Activated T-helper 9 cell treated with anti-CD3 and anti-CD28 coated beads, Interleukin-2, amount 50 U/mL, for 16 hours (primary cell): ENCODE measurements at regions not wholly inside any gene's neighbourhood (a gene's known extent, or its start where the extent isn't known, plus 50 kb on each side); places are given as distances from the start of the nearest gene placed in this dataset.
A peak's percentile ranks its signal among the peaks of the same experiment; 100 is the strongest.
"Not testable (repeated sequence)": the region's sequence is repeated elsewhere in the genome, so short reads cannot be mapped to it uniquely, and the experiment has no call there.

Source experiments
- DNase-seq: peaks from one replicate; pipeline ENCODE4 v3.0.0-alpha.2; 2020; ENCODE audit warnings: low read depth

DNA sequence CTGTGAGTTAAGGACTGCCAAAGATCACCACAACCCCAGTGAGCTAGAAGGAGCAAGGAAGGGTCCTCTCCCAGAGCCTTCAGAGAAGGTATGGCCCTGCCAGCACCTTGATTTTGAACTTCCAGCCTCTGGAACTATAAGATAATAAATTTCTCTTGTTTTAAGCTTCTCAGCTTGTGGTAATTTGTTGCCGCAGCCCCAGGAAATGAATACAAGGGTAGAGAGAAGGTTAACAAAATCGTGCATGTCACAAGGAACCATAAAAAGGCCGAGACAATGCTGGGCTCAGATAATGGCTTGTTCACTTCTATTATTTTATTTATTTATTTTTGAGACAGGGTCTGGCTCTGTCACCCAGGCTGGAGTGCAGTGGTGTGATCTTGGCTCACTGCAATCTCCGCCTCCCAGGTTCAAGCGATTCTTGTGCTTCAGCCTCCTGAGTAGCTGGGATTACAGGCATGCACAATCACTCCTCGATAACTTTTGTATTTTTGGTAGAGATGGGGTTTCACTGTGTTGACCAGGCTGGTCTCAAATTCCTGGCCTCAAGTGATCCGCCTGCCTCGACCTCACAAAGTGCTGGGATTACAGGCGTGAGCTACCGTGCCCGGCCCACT is 71.5 kb downstream of the WSB1 start:
- not testable (repeated sequence) for DNase-seq

DNA sequence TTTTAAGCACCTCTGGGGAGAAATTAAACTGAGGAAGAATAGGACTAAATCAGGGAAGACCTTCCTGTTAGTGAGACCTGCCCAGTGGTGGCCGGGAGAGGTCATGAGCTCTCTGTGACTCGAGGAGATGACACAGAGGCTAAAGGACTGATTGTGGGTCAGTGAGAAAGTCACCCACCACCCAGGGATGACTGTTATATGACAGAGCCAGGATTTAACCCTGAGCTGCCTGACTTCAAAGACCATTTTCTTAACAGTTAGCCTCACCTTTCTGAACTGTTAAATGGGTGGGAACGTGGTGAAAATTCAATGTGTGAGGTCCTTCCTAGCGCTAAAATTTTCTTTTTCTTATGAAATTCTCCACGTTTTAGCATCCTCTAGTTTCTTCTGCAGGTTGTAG is 72.5 kb downstream of the WSB1 start:
- no peak for DNase-seq

DNA sequence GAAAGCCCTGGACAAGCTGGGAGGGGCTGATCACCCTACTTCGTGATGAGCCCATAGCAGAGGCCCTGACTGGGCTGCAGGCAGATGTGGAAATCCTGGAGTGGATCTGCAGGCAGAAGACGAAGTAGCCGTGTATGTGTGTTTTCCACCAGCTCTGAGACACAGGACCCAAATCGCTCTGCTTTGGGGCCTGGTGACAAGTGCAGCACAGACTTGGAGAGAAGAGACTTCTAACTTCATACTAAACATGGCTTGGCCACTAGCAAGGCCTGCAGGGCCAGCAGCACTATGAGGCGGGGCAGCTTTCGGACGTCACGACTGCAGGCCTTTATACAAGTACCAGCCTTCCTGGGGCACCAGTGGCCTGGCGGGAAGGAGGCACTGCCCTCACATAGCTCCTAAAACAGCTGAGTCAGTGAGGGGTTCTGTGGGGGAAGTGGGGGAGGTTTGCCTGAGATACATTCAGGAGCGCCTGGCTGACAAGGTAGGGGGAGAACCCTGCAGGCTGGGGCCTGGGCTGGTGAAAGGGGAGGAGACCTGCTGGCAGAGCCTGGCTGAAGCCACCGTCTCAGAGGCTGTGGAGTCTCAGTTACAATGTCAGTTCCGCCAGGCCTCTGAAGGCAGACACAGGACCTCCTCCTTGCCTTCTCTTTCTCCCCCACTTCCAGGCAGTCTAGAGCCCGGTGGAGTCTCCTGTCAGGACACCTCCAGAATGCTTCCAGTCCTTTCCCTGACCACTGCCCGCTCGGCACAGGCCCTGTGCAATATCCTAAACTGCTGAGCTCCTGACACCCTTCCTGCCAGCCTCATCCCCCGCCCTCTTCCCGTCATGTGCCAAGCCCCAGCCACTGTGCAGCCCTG is 73.4 kb downstream of the WSB1 start:
- no peak for DNase-seq

DNA sequence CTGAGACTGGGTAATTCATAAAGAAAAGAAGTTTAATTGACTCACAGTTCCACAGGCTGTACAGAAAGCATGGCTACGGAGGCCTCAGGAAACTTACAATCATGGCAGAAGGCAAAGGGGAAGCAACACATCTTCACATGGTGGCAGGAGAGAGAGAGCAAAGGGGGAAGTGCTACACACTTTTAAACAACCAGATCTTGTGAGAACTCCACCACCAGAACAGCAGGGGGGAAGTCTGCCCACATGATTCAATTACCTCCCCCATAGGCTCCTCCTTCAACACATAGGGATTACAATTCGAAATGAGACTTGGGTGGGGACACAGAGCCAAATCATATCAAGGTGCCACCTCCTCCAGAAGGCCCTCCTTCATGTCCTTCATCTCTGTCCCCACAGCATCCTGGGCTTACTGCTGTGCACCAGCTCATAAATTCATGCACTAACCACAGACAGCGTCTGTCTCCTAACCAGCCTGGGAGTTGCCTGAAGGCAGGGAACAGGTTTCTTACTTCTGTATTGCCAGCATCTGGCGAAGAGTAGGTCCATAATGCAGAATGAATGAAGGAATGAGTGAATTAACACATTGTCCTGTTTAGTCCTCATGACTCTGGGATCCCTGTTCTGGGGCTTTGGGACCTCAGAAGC is 74.4 kb downstream of the WSB1 start:
- DNase-seq, result no peak

DNA sequence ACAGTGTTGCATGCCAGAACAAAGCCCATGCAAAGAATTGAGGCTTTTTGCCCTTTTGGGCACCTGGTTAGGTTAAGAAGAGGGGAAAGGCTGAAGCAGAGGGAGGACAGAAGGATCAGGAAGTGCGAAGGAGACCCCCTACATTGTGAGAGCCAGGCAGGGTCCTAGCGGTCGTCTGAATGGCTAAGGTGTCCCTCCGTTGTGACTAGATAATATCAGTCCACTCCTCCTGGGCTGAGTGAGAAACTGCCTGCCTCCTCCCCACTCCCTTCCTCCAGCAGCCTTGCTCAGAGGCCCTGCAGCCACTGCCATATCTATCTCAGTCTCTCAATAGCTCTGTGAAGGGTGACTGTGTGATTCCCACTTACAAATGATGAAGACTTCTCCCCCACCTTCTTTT is 75.1 kb downstream of the WSB1 start:
- DNase-seq, result no peak

DNA sequence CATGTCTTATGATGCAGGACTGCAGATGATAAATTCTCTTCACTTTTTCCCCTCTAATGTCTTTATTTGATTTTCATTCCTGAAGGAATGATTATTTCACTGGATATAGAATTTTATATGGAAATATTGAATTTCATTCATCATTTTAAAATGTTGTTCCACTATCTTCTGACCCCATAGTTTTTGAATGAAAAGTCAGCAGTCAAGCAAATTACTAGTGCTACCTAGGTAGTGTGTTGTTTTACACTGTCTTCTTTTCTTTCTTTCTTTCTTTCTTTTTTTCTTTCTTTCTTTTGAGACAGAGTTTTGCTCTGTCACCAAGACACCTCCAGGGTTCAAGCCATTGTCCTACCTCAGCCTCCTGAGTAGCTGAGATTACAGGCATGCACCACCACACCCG is 76.9 kb downstream of the WSB1 start:
- DNase-seq, result no peak

DNA sequence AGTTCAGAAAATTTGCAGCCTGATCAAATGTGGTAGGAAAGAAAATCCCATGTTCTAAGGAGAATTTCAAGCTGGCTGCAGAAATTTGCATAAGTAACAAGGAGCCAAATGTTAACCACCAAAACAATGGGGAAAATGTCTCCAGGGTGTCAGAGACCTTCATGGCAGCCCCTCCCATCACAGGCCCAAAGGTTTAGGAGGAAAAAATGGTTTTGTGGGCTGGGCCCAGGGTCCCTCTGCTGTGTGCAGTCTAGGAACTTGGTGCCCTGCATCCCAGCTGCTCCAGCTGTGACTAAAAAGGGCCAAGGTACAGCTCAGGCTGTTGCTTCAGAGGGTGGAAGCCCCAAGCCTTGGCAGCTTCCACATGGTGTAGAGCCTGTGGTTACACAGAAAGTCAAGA is 79.8 kb downstream of the WSB1 start:
- not testable (repeated sequence) for DNase-seq

DNA sequence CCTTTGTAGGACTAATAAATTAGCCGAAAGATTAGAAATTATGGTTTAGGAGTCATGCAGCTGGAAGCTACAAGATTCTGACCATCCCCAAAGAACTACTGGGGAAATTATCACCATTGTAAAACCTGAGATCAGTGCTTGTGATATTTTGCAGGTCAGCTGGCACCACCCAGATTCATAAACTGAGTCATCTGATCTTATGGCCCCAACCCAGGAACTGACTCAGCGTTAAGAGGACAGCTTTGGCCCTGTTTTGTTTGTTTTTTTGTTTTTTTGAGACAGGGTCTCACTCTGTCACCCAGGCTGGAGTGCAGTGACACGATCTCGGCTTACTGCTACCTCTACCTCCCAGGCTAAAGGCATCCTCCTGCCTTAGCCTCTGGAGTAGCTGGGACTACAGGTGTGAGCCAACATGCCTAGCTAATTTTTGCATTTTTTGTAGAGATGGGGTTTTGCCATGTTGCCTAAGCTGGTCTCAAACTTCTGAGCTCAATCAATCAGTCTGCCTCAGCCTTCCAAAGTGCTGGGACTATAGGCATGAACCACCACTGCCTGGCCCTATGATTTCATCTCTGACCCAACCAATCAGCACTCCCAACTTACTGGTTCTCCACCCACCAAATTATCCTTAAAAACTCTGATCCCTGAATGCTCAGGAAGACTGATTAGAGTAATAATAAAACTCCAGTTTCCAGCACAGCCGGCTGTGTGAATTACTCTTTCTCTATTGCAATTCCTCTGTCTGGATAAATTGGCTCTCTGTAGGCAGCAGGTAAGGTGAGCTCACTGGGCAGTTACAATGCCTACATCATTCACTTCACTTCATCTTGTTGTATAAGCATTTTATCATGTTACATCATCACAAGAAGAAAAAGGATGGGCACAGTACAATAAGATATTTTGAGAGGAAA is 79.4 kb upstream of the KSR1 start:
- DNase-seq, result no peak

DNA sequence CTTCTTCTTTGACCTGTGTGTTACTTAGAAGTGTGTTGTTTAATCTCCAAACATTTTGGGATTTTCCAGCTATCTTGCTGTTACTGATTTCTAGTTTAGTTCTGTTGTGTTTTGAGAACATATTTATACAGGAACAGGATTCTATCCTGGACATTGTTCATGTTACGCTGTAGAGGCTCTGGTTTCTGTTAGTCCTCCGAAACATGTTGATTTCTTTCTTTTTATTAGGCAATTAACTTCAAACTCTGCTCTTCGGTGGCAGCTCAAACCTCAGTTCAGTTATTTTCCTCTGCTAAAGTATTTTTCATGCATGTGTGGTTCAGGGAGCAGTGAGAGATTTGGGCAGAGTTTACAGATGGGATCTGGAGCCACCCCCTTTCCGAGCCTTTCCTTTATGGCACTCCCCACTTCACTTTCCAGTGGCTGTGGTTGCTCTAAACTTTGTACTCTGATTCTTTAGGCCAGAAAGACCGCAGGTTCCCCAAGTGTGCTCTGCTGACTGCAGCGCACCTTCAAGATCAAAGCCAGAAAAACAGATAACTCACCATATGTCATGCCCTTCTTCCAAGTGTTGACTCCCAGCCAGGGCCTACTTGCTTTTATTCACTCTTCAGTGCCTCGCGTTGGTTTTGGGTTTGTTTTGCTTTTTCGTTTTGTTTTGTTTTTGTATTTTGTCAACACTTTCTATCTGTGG is 77.6 kb upstream of the KSR1 start:
- no peak for DNase-seq

DNA sequence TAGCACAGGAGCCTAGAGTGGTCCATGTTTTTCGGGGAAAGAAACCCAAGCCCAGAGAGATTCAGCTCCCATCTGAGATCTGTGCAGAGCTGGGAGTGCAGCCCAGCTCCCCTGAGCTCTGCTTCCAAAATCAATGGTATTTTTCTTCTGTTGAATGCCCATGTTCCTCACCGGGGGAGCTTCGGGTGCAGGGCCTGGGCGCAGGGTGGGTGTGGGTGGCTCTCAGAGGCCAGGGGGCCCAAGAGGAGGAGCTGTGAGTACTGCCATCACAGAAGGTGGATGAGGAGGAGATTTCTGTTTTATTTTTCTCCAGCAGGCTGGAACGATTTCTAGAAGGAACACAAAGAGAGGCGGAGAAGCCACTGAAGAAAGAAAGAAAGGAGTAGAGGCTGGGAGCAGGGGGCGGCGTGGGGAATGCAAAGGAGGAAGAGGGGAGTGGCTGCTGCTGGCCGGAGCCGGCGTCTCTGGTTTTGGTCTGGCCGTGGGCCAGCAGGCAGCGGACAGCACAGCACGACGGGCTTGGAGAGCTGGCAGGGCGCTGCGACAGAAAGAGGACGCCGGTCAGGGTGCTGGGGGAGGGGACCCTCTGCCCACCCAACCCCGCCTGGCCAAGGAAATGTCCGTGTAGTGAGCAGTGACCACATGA is 76.2 kb upstream of the KSR1 start:
- no peak for DNase-seq

DNA sequence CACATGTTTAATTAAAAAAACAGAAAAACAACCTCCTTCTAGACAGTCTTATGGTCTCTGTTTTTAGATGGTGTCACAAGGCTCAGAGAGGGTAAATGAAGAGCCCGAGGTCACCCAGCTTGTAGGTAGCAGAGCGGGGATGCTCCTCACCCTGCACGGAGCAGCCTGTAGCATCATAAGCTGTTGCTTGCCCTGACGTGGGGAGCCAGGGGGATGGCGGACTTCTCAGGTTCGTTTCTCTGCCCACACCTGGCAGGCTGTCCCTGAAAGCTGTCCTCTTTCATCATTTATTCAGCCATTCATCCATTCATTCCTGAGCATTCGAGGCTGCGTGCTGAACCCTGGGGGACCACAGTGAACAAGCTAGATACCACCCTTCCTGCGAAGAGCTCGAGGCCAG is 75.7 kb upstream of the KSR1 start:
- DNase-seq, result no peak

DNA sequence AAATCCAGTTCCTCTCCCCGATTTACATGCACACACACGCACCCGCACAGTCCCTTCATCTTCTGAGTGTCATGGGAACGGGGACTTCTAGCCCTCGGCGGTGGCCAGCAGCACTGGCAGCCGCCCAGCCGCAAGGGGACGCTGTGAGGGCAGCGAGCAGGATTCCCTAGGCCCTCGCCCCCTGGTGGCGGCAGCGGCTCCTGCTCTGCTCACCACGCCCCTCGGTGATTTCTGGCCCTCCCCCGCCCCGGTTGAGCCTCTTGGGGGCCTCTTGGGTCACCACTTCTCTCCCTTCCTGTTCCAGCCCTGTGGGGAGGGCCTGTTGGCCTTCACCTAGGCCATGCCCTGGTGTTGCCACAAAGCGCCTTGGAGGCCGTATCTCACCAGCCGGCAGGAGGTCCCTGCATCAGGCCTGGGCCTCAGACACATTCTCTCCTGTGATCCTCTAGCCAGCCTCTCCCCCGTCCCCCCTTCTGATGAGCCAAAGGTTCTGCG is 75.2 kb upstream of the KSR1 start:
- peak; percentile 70 for DNase-seq

DNA sequence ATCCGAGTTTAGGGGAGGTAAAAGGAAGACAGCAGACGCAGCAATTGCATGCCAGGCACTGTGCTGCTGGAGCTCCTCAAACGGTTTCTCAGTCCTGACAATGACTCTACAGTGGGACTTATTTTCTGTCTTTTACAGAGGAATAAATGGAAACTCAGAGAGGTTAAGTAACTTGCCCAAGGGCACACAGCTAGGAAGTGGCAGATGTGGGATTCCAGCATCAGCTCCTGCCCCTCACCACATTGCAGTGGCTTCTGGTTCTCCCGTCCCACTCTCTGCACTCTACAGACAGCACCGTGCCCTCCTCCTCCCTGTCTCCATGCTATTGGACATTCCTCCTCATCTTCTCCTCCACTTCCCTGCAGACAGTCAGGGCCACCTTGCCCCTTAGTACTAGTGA is 74.2 kb upstream of the KSR1 start:
- no peak for DNase-seq

DNA sequence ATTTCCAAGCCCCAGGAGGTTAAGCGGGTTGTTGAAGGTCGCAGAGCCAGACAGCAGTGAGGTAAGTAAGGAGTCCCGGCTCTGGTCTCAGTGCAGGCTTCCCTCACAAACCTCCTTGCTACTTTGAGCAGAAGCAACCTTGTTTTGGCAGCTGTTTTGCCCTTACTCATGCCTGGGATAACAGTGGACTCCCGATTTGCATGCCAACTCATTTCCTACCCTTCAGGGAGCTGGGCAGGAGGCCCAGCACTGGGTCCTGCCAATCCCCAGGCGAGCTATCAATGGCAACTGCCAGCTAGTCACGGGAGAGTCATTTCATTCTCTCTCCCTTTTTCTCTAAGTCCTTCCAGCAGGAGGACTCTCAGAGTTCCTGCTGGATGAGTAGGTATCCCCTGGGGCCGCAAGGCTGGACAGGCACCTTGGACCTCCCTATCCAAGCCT is 72.0 kb upstream of the KSR1 start:
- DNase-seq, result no peak

DNA sequence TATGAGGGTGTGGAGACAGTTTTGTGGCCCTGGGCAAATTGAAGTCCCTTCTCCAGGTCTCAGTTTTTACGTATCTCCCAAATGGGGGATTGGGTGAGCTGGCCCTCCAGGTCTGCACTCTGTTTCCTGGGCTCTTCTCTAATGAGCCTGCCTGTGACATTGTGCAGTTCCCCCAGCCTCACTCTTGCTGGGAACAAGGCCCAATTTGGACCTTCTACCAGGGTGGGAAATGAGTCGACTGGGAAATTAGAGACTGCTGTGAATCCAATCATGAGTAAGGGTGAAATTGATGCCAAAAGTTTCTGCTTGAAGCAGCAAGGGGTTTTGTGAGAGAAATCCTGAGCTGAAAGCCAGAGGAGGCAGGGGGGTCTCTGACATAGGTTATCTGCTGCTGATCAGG is 71.5 kb upstream of the KSR1 start:
- no peak for DNase-seq

DNA sequence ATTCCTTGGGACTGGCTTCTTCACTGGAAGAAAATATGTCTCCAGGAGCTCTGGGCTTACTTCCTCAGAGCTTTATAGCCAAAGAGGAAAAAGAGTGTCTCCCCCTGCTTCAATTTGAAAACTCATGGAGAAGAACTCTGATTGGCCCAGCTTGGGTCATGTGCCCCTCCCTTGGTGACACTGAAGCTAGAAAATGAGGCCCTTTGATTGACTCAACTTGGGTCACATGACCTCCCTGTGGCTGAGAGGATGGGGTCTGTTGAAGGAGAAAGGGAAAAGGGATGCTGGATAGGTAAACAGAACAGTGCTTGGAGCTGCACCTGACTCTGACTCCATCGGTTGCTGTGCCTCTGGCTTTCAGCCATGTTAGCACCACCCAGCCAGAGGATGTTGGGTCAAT is 70.6 kb upstream of the KSR1 start:
- no peak for DNase-seq

DNA sequence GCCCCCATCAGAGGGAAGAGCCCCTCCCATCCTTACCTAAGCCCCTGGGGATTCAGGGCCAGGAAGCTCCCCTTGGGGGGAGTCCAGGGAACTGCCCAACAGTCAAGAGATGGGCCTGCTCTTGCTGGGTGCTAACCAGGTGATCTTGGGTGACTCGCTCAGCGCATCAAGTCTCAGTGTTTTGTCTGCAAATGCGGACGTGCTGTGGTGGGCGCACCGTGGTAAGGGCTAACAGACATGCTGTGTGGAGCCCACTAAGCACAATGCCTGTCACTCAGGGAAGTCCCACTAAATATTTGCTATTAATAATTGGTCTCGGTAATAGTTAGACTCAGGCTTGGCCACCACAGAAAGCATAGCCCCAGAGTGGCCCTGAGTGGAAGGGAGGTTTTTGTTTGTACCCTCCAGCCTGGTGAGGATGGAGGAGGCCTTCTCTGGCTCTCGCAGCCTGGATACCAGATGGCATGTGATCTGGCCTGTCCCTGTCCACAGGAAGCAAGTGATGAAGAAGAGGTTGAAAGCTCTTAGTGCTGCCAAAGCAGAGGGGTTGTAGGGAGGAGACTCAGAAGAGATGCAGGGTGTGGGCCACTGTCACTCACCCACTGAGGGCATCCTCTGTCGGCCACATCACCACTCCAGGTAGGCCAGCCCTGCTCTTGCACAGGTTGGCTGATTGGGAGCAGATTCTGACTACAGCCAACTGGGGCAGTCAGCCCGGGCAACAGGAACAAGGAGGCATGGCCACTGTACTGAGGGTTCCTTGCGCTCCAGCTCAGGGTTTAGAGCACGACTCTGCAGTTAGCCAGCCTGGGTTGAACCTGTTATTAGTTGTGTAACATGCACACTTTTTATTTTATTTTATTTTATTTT is 69.8 kb upstream of the KSR1 start:
- no peak for DNase-seq

DNA sequence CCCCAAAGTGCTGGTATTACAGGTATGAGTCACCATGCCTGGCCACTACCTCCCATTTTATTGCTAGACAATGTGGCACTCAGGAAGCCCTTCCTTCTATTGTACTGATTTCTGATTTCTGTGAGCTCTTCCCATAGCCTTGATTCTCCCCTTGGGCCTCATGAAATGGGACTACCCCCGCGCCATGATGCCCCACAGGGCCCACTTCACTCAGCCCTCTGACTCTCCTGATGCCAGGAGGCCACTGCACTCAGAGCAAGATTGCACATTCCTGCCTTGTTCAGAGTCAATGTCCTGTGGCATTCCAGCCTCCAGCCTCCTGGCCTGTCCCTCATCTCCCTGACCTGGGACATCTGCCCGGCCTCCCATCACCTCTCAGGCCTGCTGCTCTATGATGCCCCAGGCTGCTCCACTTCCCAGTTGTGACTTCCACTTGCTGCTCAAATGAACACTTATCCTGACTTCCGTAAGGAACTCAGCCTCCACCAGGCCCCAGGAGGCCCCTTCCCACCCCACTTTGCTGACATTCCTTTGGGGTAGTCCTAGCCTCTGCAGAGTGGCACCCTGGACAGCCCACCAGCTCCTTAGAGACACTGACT is 66.6 kb upstream of the KSR1 start:
- DNase-seq, result no peak

DNA sequence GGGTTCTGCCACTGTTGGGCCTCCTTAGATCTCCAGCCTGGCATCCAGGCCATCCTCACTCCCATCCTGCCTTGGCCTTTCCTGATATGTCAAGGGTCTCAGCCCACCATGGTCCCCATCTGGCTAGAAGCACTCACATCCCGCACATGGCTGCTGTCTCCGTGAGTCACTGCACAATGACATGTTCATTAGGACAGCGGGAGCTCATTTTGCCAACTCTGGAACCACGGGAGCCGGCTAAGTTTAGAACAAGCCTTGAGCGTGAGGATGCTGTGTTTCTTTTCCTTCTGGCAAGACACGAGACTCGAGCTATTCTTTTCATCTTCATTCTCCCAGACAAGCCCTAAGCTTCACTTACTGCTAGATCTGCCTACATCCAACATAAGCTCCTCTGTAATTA is 65.7 kb upstream of the KSR1 start:
- DNase-seq, result no peak

DNA sequence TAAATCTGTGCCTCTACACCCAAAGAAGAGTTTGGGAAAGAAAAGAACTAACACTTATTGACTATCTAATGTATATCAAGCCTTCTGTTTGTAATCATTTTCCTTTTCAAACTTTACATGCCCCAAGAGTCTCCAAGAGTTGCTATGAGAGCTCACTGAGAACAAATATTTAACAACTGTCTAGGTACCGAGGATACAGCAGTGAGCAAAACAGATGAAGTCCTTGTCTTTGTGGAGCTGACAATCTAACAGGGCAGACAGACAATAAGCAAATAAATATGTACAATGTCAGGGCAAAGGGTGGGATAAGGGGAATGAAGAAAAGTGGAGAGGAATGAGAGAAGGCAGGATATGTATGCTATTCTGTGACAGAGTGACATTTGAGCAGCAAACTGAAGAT is 64.8 kb upstream of the KSR1 start:
- no peak for DNase-seq
